NCI-H774 (cell line): ENCODE measurements at regions not wholly inside any gene's neighbourhood (a gene's known extent, or its start where the extent isn't known, plus 50 kb on each side); places are given as distances from the start of the nearest gene placed in this dataset.
"Not testable (repeated sequence)": the region's sequence is repeated elsewhere in the genome, so short reads cannot be mapped to it uniquely, and the experiment has no call there.

Experiments
- DNase-seq: peaks from one replicate; lab custom pipeline; 2025; lab: John Stamatoyannopoulos, UW

DNA sequence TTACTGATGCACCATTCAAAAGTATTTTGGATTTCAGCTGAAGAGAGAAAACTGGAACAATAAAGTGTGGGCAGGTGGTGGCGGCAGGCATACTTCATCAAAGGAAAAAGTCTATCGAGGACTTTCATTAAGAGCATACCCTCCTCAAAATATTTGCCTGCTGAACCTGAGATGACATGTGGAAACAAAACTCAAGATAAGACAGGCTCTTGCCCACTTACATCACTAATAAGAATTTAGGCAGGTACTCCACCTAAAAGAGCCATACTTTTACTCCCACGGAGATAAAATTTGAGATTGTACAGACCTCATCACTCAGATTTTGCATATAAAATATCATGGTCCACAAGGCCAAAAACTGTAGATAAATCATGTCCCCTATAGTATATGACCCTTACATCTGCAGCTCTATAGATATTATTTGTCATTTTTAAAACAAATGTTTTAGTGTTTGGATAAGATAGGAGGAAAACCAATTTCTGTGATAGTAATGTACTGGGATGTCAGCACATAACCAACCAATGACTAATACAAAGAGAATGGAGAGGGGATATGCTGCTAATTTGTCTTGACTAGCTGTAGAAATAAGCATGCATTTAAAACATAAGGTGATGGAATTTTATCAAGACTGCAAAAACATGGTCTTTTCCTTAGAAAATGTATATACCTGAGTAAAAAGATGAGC lies 730.6 kb upstream of the ZNF608 start:
- no peak for DNase-seq

DNA sequence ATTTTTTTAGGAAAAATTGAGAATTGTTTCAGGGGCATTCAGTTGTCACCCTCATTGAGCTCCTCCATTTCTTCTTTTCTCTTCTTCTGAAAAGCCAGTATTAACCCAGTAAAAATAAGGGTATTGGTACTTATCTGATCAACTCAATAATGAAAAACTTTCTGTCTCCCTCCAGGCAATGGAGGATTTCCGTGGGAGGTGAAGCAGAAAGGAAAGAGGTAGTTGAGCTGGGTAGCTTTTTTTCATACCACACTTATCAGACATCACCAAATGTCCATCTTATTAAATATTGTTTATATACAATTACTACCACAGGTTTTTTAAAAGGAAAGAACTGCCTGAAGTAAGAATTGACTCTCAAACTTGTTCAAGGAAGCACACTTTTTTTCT lies 731.1 kb upstream of the ZNF608 start:
- DNase-seq: no peak

DNA sequence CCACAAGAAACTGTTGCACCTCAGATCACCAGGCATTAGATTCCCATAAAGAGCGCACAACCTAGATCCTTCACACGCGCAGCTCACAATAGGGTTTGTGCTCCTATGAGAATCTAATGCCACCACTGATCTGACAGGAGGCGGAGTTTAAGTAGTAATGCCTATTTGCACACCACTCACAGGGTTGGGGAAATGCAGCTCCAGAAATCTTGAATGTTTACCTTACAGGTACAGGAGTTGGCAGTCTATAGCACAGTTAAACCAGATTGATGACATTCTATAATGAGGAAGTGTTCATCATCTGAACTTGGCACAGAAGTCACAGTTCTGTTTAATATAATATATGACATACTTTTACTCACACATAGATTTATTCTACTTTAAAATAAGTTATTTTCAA lies 732.2 kb upstream of the ZNF608 start:
- DNase-seq: no peak

DNA sequence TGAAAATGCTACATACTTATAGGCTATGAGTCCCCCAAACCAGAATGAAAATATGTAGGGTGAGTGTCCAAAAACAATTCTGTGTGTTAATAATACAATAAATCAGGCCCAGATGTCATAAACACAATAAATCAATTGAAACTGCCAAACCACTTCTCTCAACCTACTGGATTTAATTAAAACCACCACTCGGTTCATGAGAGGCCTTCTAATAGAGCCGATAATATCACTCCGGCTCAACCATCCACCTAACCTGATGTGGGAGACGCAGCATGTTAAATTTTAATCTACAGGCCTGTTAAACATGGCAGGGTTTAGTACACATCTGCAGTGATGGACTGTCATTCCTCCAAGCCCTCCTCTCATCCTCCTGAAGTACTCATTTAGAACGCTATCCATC lies 734.5 kb upstream of the ZNF608 start:
- no peak for DNase-seq

DNA sequence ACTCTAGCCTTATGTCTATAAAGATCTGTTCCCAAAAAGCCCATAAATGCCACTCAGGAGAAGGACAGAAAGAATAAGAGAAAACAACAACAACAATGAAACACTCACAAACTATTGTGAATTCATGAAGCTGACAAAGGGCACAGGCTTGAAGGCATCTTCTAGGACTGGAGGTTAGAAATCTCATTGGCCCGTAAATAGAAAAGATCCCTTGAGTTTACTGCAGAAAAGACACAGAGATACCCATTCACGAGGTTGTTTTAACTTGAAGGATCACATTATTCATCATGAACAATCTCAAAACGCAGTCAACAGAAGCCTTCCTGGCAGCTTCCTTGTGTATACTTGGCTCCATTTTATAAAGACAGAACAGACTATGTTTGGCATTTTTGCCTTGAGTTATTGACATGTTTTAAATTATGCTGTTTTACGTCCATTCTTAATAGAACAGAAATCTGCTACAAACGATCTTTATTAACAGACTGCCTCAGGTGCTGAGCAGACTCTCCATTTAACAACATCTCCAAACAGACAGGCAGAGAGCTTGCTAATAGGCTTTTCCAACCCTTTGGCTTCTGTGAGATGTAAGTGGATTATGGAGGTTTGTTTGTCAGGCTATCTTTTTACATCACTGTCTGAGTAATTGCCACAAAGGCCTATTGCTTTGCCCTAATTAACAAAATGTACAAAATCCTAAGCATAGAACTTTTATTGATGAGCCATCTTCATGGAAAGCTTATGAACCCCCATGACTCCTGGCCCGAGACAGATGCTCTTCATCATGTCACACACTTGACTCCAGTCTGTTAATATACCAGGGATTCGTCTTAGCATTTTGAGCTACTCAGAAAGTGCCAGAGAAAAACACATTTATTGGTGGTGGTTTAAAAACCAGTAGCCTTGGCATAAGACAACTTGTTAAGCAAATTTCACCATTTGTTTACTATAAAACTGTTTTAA lies 735.3 kb upstream of the ZNF608 start:
- DNase-seq: no peak

DNA sequence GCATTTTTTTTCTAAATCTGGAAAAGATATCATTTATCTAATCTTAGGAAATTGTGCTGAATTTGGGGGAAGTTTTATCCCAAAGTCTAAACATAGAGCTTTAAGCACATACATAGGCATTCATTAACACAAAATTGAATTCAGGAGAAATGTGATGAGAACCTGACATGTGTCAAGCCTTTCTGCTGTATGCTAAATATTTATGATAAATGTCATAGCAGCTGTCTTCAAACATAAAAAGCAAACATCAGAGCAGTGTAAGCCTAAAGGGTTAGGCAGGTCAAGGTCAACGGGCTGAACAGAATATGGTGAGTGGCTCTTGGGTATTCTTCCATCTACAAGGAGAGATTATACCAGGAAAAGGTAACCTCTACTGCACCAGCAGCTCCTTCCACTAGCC lies 737.2 kb upstream of the ZNF608 start:
- DNase-seq: no peak

DNA sequence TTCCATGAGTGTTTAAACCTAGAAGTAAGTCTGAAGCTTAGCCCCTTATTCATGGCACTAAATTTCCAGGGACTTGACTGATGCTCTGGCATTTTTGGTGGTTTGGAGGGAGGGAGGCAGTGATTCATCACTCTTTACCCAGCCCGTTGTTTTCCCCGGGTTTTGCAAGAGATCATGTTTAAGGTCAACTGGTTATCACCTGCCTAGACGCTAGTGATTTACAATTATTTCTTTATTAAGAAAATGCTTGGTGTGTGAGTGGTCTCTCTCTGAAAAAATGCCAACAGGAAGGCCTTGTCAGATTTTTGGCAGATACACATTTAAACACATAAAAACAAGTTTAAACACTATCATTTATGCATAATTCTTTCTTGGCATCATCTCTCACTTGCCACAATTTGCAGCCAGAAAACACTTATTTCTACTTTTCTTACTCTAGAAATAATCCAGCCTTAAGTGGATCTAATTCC lies 737.9 kb upstream of the ZNF608 start:
- no peak for DNase-seq

DNA sequence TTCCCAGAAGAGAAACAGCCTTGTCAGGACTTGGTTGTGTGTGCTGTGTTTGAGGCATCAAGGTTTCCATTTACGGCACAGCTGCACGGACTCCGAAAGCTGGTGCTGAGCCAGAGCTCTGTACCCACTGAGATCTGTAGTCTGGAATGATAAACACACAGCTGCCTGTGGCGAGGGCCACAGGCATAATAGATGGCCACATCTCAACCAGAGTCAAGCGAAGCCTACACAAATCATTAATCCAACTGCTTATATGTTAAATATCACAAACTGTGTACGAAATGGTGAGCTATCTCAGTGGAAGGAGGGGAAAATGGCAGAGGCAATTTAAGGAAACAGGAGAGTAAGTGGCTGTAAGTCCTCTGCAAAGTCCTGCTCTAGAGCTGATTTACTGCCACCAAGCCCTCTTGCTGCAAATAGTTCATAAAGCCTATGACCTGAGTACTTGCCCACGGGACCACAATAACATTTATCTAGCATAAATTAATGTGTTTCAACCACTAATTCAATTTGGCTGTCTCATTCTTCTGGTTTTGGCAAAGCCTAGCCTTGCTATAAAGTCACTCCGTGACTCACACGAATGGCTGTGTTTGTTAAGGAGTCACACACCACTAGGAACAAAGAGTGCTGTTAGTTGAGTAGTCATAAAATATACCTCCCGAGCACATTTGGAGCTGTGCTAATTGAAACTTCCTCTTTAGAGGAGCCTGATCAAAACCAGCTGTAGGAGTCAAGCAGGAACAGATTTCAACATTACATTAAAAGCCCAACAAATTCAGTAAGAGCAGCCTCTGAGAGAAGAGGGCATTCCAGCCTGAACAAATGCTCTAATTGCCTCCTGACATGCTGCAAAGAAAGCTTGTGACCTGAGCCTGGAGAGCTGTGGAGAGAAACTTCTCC lies 738.6 kb upstream of the ZNF608 start:
- peak; percentile 94 for DNase-seq

DNA sequence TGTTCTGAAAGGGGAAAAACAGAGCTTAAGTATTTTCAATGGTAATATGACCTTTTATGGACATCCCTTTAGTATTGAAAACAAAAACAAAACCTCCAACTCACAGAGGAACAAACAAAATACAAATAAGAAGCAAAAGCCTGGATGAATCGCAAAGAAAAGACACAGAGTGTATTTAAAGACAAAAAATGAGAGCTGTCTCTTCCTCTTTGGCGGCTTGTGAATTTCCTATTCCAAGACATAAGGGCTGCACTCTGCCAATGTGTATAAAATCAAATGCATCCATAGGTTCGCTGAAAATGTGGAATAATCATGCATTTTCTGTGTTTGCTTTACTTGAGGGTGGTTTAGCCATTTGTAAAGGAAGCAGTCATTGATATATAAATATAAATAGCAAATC lies 739.3 kb upstream of the ZNF608 start:
- DNase-seq: no peak

DNA sequence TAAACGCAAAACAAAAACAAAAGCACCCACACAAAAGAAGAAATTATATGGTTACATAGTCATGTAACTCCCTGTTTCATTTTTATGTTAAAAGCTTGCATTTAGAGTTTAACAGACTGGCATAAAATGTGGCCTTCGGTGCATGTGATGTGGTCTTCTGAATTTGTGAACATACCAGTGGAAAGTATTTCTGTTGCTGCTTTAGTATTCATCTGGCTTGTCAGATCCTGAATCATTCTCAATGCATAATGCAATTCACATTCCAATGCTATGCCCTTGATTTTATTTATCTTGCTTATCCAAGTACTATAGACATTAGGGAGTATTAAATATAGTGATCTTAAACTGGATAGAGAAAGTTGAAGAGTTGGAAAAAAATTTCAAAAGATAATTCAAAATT lies 740.2 kb upstream of the ZNF608 start:
- DNase-seq: no peak

DNA sequence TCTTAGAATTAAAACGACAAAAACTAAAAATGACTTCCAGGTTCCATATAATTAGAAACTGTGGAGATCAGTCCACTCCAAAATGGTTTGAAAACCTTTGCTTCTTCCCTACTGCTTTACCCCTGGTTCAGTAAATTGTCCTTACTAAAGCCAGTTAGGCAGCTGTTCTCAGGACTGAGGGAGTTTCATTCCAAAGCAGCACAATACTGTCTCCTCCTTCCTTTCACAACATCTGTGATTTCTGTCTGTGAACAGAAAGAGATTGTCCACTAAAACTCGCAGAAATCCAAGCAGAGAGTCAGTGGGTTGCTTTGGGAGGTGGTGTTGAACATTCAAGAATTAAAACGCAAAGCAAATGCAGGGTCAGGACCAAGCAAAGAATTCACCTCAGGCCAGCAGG lies 740.8 kb upstream of the ZNF608 start:
- no peak for DNase-seq

DNA sequence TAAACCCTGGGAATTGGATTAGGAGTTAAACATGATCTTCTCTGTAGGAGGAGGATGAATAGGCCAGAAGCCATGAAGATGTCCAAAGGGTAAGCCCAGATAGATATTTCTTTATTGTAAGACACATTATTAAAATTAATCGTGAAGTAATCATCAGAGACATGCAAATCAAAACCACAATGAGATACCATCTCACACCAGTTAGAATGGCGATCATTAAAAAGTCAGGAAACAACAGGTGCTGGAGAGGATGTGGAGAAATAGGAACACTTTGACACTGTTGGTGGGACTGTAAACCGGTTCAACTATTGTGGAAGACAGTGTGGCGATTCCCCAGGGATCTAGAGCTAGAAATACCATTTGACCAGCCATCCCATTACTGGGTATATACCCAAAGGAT lies 741.2 kb upstream of the ZNF608 start:
- DNase-seq: not testable (repeated sequence)

DNA sequence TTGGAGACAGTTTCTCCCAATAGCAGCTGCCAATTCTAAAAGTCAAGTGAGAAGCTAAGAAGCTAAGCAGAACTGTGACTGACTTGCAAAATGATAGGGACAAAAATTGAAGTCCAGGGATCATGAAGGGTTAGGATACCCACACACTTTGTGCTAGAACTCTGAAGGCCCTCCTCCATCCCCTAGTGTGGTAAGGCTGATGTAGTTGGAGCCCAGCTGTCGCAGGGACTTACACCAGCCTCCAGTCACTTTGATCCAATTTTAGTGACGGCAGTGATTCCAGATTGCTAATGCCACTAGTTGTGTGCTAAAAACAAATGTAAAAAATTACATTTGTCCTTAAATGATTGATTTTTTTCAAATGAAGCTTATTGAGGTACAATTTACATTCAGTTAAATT lies 742.7 kb upstream of the ZNF608 start:
- DNase-seq: no peak

DNA sequence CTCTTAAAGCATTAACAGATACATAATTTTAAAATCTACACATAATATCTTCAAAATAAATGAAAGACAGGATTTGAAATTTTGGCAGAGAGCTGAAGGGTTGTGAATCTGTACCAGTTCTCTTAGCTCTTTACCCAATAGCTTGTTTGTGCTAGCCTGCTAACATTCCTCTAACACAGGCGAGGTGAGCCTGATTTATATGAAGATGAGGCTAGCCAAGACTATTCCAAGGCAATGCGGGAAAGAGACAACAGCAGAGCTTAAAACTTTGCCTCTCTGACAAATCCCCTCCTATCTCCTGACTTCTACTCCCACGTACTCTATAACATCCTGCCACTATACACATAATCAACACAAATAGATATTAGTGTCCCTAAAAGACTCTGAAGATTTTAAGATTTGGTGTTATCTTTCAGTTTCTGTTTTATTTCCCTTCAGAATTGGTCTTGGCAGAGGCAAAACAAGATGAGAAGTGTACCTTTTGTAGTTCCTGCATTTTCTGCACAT lies 745.6 kb upstream of the ZNF608 start:
- DNase-seq: no peak

DNA sequence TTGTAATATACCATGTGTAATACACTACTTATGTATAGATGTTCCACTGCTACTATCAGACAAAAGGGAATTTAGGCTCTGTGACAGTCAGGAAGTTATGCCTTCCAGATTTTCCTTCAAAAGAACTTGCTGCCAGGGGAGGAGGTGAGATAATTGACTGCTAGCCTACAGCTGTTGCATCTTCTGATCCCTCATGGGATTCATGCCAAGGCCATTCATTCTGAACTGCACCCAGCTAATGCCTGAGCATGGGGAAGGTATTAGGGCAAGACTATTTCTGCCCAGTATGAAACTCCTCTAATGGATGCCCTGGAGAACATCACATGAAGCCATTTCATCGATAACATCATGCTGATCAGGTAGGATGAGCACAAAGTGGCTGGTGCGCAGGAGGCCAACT lies 746.5 kb upstream of the ZNF608 start:
- DNase-seq: no peak

DNA sequence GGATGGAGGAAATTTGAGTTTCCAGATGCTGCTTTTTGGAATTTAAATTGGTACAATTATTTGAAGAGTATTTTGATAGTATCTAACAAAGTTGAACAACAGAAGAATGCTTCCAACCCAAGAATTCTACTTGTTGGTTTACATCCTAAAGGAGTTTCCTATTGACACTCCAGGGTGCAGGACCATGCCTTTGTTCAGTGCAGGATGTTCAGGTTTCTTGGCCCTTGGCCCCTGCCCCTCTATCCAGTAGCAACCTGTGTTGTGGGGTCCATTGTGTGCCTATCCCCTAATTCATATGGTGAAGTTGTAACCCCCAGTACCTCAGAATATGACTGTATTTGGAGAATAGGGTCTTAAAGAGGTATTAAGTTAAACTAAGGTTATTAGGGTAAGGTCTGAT lies 750.0 kb upstream of the ZNF608 start:
- DNase-seq: no peak

DNA sequence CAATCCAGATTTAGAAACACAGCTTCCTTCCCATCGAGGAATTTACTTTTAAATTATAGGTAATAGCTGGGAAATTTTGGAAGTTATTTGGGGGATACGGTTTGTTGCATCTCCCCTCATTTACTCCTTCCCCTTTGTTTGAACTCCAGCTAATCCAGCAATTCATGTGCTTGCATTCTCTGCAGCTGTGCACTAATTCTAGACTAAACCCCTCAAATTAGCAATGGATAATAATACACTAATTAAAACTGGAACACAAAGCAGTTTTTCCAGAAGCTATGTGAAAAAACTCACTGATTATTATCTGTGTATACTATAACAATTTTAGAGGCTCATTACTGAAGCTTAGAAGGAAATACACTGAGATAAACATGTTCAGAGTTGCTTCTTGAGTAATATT lies 751.2 kb upstream of the ZNF608 start:
- no peak for DNase-seq

DNA sequence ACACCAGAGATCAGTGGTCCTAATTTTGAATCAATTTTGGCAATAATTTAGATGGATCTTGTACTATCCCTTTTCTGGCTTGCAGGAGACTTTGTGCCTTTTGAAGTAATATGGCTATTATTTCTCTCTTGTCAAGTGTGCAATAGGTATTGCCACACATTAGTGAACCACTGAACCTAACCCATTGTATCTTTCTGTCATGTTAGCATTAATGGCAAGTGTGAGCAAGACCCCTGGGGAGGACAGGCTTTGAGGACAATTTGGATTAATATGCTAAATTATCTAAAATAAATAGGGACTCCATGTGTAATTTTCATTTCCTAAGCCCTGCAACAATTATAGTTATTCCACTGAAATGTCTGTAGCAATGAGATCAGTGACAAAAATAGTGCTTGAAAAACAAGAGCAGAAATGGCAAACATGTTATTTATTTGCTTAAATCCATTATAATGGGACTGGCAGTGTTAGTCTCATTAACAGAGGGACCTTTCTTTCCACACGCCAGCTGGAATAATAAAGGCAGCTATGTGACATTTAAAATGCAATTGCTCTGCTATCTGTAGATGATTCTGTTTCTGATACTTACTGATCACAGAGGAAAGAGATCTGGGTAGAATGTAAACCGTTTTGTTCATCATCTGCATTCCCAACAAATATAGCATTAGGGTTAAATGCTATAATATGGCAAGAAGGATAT lies 753.3 kb upstream of the ZNF608 start:
- peak; percentile 69 for DNase-seq

DNA sequence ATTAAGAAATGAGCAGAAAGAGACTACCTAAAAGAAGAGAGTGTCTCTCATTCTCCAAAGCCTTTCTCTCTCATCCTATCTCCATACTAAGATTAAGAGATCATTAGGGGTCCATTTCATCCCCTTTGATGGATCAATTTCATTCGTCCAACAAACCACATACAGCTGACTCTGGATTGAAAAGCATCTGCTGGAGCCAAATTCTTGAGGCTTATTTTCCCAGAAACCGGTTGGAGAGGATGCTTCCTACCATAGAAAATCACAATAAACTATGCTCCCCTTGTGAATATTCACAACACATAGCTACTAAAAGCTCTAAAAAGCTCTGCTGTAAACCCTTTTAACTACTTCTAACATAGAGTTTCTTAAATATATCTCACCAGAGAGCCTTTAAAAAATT lies 755.0 kb upstream of the ZNF608 start:
- DNase-seq: no peak

DNA sequence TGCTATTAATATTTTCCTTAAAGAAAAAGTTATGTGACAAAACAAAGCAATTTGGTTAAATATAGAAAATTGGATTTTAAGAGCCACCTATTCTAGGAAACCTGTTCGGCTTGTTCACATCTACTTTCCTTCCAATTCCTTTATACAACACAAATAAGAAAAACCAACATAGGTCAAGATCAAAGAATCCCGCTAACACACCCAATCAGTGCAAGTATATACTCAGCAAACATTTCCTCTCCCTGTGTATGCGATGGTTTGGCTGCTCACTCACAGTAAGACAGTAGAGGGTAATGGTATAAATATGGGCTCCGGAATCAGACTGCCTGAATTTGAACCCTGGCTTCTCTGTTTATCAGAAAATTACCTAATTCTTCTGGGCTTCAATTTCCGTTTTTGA lies 757.5 kb upstream of the ZNF608 start:
- DNase-seq: no peak

DNA sequence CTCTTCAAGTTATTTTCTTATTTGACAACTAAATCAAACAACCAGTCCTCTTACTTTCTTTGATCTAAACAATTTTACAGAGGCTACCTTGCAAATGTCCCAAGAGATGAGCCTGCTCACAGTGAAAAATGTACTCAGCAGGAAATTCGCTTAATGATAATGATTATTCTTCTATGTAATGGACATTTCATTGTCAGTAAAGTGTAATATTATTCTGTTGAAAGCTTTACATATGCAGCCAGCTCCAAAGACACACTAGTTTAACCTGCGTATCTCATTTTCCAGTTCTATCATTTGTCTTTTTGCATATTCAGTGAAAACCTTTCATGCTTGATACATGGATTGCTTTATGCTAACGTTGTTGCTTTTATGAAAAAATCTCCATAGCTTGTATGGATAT lies 758.7 kb upstream of the ZNF608 start:
- no peak for DNase-seq

DNA sequence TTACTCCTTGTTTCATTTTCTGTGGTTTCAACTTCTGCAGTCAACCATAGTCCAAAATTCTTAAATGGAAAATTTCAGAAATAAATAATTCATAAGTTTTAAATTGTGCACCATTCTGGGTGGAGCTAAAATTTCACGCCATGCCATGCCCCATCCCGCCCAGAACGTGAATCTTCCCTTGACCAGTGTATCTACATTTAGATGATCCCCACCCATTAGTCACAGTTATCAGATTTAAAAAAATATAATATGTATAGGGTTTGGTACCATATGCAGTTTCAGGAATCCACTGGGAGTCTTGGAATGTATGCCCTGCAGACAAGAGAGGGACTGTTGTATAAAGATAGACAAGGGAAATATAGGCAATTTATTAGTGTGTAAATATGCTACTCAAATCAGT lies 759.7 kb upstream of the ZNF608 start:
- no peak for DNase-seq
